Kidney (tissue), 13 donors: ENCODE measurements at regions not wholly inside any gene's neighbourhood (a gene's known extent, or its start where the extent isn't known, plus 50 kb on each side); places are given as distances from the start of the nearest gene placed in this dataset.
"Not testable (repeated sequence)": the region's sequence is repeated elsewhere in the genome, so short reads cannot be mapped to it uniquely, and the experiment has no call there.

Experiments
- DNase-seq, 5 donors: peaks; one replicate each; pipeline ENCODE4 v3.0.0-alpha.2; 2013 to 2020
- FAIRE-seq: peaks from 2 replicates; lab custom pipeline; 2012; peaks lifted over from hg19 to GRCh38; lab: Jason Lieb, UNC
- H3K27ac ChIP-seq, 2 donors: one replicate each; pipeline ENCODE4 v1.7.0; 2013; ENCODE audit warnings: low read depth in 2 of 2, low read length in 2 of 2, inconsistent platforms in 1 of 2
- H3K27me3 ChIP-seq: one replicate; pipeline ENCODE4 v1.7.1; 2013; ENCODE audit warnings: low read length, inconsistent platforms; ENCODE audit not compliant: control insufficient read depth, insufficient read depth
- H3K36me3 ChIP-seq, 3 donors: one replicate each; pipeline versions ENCODE4 v1.7.0 to v1.7.1; 2013; ENCODE audit warnings: low read length in 3 of 3, control low read depth in 1 of 3, inconsistent platforms in 1 of 3; ENCODE audit not compliant: insufficient read depth in 3 of 3, control insufficient read depth in 2 of 3
- H3K4me1 ChIP-seq, 3 donors: one replicate each; pipeline versions ENCODE4 v1.7.0 to v1.7.1; 2013; ENCODE audit warnings: low read length in 3 of 3, inconsistent platforms in 1 of 3, low read depth in 1 of 3; ENCODE audit not compliant: control insufficient read depth in 2 of 3, insufficient read depth in 2 of 3
- H3K4me3 ChIP-seq, 3 donors: one replicate each; pipeline versions ENCODE4 v1.7.0 to v1.8.1; 2013; ENCODE audit warnings: low read length in 3 of 3, control low read depth in 1 of 3, inconsistent platforms in 1 of 3
- H3K9ac ChIP-seq, 3 donors: one replicate each; pipeline versions ENCODE4 v1.7.0 to v1.7.1; 2013; ENCODE audit warnings: low read length in 3 of 3, control low read depth in 1 of 3, inconsistent platforms in 1 of 3
- H3K9me3 ChIP-seq, 3 donors: one replicate each; pipeline versions ENCODE4 v1.7.0 to v1.7.1; 2013; ENCODE audit warnings: low read length in 3 of 3, control low read depth in 1 of 3, inconsistent platforms in 1 of 3; ENCODE audit not compliant: control insufficient read depth in 2 of 3, insufficient read depth in 1 of 3
- CTCF ChIP-seq: IDR thresholded peaks from 3 replicates; pipeline ENCODE4 v1.5.1; 2012; ENCODE audit warnings: mild to moderate bottlenecking, moderate library complexity, borderline replicate concordance; ENCODE audit not compliant: insufficient read depth; ENCODE audit errors: extremely low read depth
- intact Hi-C: fragments of 100-400 bp; cut with DNase I; formaldehyde crosslinking; loops from one replicate; pipeline ENCODE4 v1.11.1; 2022
- donor health status: control.
- donor health status: control.
- donor health status: control.
- donor health status: control.
- donor health status: control.
- donor health status: DM: yes; HTN: yes; CAD: no.
- donor health status: Normal renal cell carcinoma (clear cell type).

GRCh38 chr10:7069706-7070105 is 341.1 kb downstream of the SFMBT2 start:
- no peak for FAIRE-seq
- Histone ChIP-seq H3K36me3 (no peaks in the 10 kb centered on the region), H3K9me3 (no peaks in the 10 kb centered on the region), H3K27me3 (no peaks in the 10 kb centered on the region), H3K4me1 (no peaks in the 10 kb centered on the region), H3K27ac (no peak overlapping the region), H3K4me3 (no peak overlapping the region), H3K9ac (no peak overlapping the region)
- intact Hi-C loops: no loop called here
- DNase-seq: no peak
- no peak for TF ChIP-seq CTCF

DNA sequence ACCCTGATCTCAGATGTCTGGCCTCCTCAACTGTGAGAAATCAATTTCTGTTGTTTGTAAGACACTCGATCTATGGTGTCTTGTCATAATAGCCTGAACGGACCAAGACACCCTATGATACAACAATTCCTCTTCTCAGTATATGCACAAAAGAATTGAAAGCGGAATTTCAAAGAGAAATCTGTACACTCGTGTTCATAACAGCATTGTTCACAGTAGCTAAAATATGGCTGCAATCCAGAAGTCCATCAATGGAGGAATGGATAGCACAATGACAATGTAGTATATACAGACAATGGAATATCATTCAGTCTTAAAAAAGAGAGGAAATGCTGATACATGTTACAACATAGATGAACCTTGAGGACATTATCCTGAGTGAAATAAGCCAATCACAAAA is 354.6 kb downstream of the SFMBT2 start:
- Histone ChIP-seq H3K27ac (no peak overlapping the region), H3K4me1 (no peaks in the 10 kb centered on the region), H3K9ac (no peak overlapping the region), H3K36me3 (no peaks in the 10 kb centered on the region), H3K27me3 (no peaks in the 10 kb centered on the region), H3K9me3 (no peaks in the 10 kb centered on the region), H3K4me3 (no peak overlapping the region)
- no peak for TF ChIP-seq CTCF
- DNase-seq (no peak), FAIRE-seq (no peak)
- intact Hi-C loops: no loop called here

DNA sequence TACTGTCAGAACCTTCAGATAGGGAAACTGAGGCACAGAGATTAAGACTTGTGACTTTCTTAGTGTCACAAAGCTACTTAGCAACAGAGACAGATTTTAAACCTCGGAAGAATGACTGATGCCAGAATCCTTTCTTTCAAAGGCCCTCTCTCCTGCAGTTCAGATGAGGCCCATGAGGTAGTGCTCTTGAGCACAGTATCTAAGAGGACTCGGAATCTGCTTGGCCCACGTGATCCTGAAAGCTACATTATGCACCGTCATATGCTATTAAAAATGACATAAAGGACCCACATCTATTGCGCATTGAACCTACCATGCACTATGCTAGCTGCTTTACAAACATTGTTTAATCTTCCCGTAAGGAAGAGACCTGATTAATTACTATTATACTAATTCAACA is 355.9 kb downstream of the SFMBT2 start:
- TF ChIP-seq CTCF: no peak
- H3K9me3 ChIP-seq: no peaks in the 10 kb centered on the region
- no peak overlapping the region for H3K9ac ChIP-seq
- no peak overlapping the region for H3K4me3 ChIP-seq
- DNase-seq: peak in 1 of 5 donors; percentile 12
- H3K4me1 ChIP-seq: no peaks in the 10 kb centered on the region
- no peak for FAIRE-seq
- H3K27me3 ChIP-seq: no peaks in the 10 kb centered on the region
- intact Hi-C loops: no loop called here
- H3K27ac ChIP-seq: no peak overlapping the region
- H3K36me3 ChIP-seq: no peaks in the 10 kb centered on the region

- Histone ChIP-seq H3K4me1 (no peaks in the 10 kb centered on the region), H3K27ac (no peak overlapping the region), H3K9me3 (no peaks in the 10 kb centered on the region), H3K9ac (no peak overlapping the region), H3K36me3 (no peaks in the 10 kb centered on the region), H3K27me3 (no peaks in the 10 kb centered on the region), H3K4me3 (no peak overlapping the region)
- no peak for DNase-seq
- FAIRE-seq: no peak
- intact Hi-C loops: no loop called here
- TF ChIP-seq CTCF: no peak
Measured at GRCh38 chr10:7053195-7053594, 357.6 kb downstream of the SFMBT2 start.

DNA sequence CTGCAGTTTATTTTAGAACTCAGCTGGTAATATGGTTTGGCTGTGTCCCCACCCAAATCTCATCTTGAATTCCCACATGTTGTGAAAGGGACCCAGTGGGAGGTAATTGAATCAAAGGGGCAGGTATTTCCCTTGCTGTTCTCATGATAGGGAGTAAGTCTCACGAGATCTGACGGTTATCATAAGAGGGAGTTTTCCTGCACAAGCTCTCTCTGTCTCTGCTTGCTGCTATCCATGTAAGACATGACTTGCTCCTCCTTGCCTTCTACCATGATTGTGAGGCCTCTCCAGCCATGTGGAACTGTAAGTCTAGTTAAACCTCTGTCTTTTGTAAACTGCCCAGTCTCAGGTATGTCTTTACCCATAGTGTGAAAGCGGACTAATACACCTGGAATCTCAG is 360.8 kb downstream of the SFMBT2 start:
- H3K9ac ChIP-seq, H3K4me3 ChIP-seq, intact Hi-C loops, H3K9me3 ChIP-seq, FAIRE-seq, H3K27me3 ChIP-seq, H3K4me1 ChIP-seq, DNase-seq, H3K36me3 ChIP-seq, H3K27ac ChIP-seq: not testable (repeated sequence)
